HepG2 (cell line): ENCODE measurements at regions not wholly inside any gene's neighbourhood (a gene's known extent, or its start where the extent isn't known, plus 50 kb on each side); places are given as distances from the start of the nearest gene placed in this dataset.

Experiments used
- CBX5 ChIP-seq: sonication (generic); formaldehyde crosslinking; IDR thresholded peaks from 2 replicates; pipeline ENCODE4 v1.4.0; 2020; ENCODE audit warnings: missing genetic modification reagents, borderline replicate concordance
- FOXA3 ChIP-seq: IDR thresholded peaks from 2 replicates; pipeline ENCODE4 v1.6.1; 2016; ENCODE audit warnings: missing genetic modification reagents, missing compliant biosample characterization
- HCFC1 ChIP-seq: fragments of 150-350 bp; IDR thresholded peaks from 2 replicates; pipeline ENCODE4 v1.6.1; 2014; ENCODE audit warnings: low read depth, low read length
- NFIB ChIP-seq: sonication (generic); formaldehyde crosslinking; IDR thresholded peaks from 2 replicates; pipeline ENCODE4 v1.9.0; 2021; ENCODE audit warnings: missing genetic modification reagents, mild to moderate bottlenecking, borderline replicate concordance
- WIZ ChIP-seq: sonication (generic); formaldehyde crosslinking; IDR thresholded peaks from 2 replicates; pipeline ENCODE4 v1.5.1; 2020; ENCODE audit warnings: mild to moderate bottlenecking, missing genetic modification reagents
- ZNF10 ChIP-seq: sonication (generic); formaldehyde crosslinking; IDR thresholded peaks from 2 replicates; pipeline ENCODE4 v1.4.0; 2020; ENCODE audit warnings: mild to moderate bottlenecking, low read depth, missing genetic modification reagents, borderline replicate concordance
- ZNF124 ChIP-seq: sonication (generic); formaldehyde crosslinking; IDR thresholded peaks from 2 replicates; pipeline ENCODE4 v1.4.0; 2020; ENCODE audit warnings: missing genetic modification reagents
- ZNF281 ChIP-seq: sonication (generic); formaldehyde crosslinking; IDR thresholded peaks from 2 replicates; pipeline ENCODE4 v1.4.0; 2020; ENCODE audit warnings: missing genetic modification reagents, borderline replicate concordance
- ZNF30 ChIP-seq: sonication (generic); formaldehyde crosslinking; IDR thresholded peaks from 2 replicates; pipeline ENCODE4 v1.5.0; 2020; ENCODE audit warnings: mild to moderate bottlenecking, missing genetic modification reagents
- ZNF317 ChIP-seq: sonication (generic); formaldehyde crosslinking; IDR thresholded peaks from 2 replicates; pipeline ENCODE4 v1.5.0; 2020; ENCODE audit warnings: mild to moderate bottlenecking, missing genetic modification reagents
- ZNF577 ChIP-seq: sonication (generic); formaldehyde crosslinking; IDR thresholded peaks from 2 replicates; pipeline ENCODE4 v1.4.0; 2020; ENCODE audit warnings: mild to moderate bottlenecking, low read depth, missing genetic modification reagents, borderline replicate concordance
- ZNF713 ChIP-seq: sonication (generic); formaldehyde crosslinking; IDR thresholded peaks from 2 replicates; pipeline ENCODE4 v1.4.0; 2020; ENCODE audit warnings: mild to moderate bottlenecking, missing genetic modification reagents
- ZNF777 ChIP-seq: sonication (generic); formaldehyde crosslinking; IDR thresholded peaks from 2 replicates; pipeline ENCODE4 v1.4.0; 2020; ENCODE audit warnings: missing genetic modification reagents
- TF ChIP-seq, protein P1 (sequence below), 2 experiments: IDR thresholded peaks; 2 replicates each; pipeline ENCODE4 v1.6.1; 2011 to 2012; ENCODE audit warnings: low read length in 2 of 2, borderline replicate concordance in 1 of 2, low read depth in 1 of 2, mild to moderate bottlenecking in 1 of 2, moderate library complexity in 1 of 2
- TF ChIP-seq, protein P2 (sequence below): sonication (generic); formaldehyde crosslinking; IDR thresholded peaks from 2 replicates; pipeline ENCODE4 v1.9.0; 2021; ENCODE audit warnings: missing genetic modification reagents, mild to moderate bottlenecking, borderline replicate concordance
- TF ChIP-seq, protein P3 (sequence below): IDR thresholded peaks from 2 replicates; pipeline ENCODE4 v1.6.1; 2018; ENCODE audit warnings: missing genetic modification reagents, mild to moderate bottlenecking, missing compliant biosample characterization
- TF ChIP-seq, protein P4 (sequence below): sonication (generic); formaldehyde crosslinking; IDR thresholded peaks from 2 replicates; pipeline ENCODE4 v1.5.1; 2020; ENCODE audit warnings: missing genetic modification reagents, mild to moderate bottlenecking, borderline replicate concordance
- TF ChIP-seq, protein P5 (sequence below): IDR thresholded peaks from 2 replicates; pipeline ENCODE4 v1.6.1; 2016; ENCODE audit warnings: low read depth, borderline replicate concordance
- TF ChIP-seq, protein P6 (sequence below): sonication (generic); formaldehyde crosslinking; IDR thresholded peaks from 2 replicates; pipeline ENCODE4 v1.5.1; 2020; ENCODE audit warnings: mild to moderate bottlenecking, missing genetic modification reagents, borderline replicate concordance

- TF ChIP-seq ZNF317 (CRISPR knock-in tag) (no peak), ZNF10 (CRISPR knock-in tag) (no peak), CBX5 (CRISPR knock-in tag) (peak; percentile 79; the same call in 1 of the 2 replicates), ZNF713 (no peak), FOXA3 (CRISPR knock-in tag) (peak; percentile 45; the same call in 1 of the 2 replicates), WIZ (CRISPR knock-in tag) (no peak), ZNF577 (no peak), NFIB (CRISPR knock-in tag) (no peak), ZNF124 (CRISPR knock-in tag) (no peak), ZNF777 (CRISPR knock-in tag) (no peak), ZNF281 (no peak), HCFC1 (no peak), ZNF30 (no peak)
- TF ChIP-seq, protein P1, sequence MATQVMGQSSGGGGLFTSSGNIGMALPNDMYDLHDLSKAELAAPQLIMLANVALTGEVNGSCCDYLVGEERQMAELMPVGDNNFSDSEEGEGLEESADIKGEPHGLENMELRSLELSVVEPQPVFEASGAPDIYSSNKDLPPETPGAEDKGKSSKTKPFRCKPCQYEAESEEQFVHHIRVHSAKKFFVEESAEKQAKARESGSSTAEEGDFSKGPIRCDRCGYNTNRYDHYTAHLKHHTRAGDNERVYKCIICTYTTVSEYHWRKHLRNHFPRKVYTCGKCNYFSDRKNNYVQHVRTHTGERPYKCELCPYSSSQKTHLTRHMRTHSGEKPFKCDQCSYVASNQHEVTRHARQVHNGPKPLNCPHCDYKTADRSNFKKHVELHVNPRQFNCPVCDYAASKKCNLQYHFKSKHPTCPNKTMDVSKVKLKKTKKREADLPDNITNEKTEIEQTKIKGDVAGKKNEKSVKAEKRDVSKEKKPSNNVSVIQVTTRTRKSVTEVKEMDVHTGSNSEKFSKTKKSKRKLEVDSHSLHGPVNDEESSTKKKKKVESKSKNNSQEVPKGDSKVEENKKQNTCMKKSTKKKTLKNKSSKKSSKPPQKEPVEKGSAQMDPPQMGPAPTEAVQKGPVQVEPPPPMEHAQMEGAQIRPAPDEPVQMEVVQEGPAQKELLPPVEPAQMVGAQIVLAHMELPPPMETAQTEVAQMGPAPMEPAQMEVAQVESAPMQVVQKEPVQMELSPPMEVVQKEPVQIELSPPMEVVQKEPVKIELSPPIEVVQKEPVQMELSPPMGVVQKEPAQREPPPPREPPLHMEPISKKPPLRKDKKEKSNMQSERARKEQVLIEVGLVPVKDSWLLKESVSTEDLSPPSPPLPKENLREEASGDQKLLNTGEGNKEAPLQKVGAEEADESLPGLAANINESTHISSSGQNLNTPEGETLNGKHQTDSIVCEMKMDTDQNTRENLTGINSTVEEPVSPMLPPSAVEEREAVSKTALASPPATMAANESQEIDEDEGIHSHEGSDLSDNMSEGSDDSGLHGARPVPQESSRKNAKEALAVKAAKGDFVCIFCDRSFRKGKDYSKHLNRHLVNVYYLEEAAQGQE (IDR thresholded peaks at IDR 0.05; ENCODE audit: borderline replicate concordance in 1 of 2, low read depth in 1 of 2, low read length in 2 of 2): no peak
- TF ChIP-seq, protein P2, sequence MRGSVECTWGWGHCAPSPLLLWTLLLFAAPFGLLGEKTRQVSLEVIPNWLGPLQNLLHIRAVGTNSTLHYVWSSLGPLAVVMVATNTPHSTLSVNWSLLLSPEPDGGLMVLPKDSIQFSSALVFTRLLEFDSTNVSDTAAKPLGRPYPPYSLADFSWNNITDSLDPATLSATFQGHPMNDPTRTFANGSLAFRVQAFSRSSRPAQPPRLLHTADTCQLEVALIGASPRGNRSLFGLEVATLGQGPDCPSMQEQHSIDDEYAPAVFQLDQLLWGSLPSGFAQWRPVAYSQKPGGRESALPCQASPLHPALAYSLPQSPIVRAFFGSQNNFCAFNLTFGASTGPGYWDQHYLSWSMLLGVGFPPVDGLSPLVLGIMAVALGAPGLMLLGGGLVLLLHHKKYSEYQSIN (CRISPR knock-in tag): no peak
- TF ChIP-seq, protein P3, sequence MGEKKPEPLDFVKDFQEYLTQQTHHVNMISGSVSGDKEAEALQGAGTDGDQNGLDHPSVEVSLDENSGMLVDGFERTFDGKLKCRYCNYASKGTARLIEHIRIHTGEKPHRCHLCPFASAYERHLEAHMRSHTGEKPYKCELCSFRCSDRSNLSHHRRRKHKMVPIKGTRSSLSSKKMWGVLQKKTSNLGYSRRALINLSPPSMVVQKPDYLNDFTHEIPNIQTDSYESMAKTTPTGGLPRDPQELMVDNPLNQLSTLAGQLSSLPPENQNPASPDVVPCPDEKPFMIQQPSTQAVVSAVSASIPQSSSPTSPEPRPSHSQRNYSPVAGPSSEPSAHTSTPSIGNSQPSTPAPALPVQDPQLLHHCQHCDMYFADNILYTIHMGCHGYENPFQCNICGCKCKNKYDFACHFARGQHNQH (CRISPR knock-in tag): peak; percentile 56; the same call in 1 of the 2 replicates
- TF ChIP-seq, protein P4, sequence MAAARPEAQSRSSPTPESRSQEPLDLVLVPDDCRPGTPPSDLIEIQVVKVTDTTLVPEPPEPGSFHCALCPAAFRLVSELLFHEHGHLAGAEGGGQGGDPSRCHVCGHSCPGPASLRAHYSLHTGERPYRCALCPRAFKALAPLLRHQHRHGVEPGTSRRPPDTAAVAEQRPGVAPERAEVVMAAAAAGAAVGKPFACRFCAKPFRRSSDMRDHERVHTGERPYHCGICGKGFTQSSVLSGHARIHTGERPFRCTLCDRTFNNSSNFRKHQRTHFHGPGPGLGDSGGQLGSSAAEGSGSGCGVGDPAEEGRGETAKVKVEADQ (CRISPR knock-in tag): 0 out of 2 replicates have a peak, but pooled peaks have one; percentile 39
- TF ChIP-seq, protein P5, sequence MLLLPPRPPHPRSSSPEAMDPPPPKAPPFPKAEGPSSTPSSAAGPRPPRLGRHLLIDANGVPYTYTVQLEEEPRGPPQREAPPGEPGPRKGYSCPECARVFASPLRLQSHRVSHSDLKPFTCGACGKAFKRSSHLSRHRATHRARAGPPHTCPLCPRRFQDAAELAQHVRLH (CRISPR knock-in tag): 0 out of 2 replicates have a peak, but pooled peaks have one; percentile 37
- TF ChIP-seq, protein P6, sequence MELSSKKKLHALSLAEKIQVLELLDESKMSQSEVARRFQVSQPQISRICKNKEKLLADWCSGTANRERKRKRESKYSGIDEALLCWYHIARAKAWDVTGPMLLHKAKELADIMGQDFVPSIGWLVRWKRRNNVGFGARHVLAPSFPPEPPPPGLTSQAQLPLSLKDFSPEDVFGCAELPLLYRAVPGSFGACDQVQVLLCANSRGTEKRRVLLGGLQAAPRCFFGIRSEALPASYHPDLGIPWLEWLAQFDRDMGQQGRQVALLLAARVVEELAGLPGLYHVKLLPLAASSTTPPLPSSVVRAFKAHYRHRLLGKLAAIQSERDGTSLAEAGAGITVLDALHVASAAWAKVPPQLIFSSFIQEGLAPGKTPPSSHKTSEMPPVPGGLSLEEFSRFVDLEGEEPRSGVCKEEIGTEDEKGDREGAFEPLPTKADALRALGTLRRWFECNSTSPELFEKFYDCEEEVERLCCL (CRISPR knock-in tag): no peak
Measured at GRCh38 chr3:30319713-30320112, 286.7 kb upstream of the TGFBR2 start (continued).
